ENCODE measurements at regions not wholly inside any gene's neighbourhood (a gene's known extent, or its start where the extent isn't known, plus 50 kb on each side); places are given as distances from the start of the nearest gene placed in this dataset.

DNA sequence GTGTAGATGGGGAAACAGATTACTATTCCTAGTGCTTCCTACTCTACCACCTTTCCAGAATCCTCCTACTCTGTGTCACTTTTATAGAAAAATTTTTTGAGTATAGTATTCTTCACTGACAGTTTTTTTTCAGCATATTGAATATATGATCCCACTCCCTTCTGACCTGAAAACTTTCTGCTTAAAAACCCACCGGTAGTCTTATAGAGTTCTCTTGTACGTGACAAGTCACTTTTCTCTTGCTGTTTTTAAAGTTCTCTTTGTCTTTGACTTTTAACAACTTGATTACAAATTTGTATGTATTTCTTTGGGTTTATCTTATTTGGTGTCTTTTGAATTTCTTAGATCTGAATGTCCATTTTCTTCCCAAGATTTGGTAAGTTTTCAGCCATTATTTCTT lies 133.6 kb upstream of the SLC38A2 start:
- peaks cover 4% of the 10 kb centered on the region for H3K9me3 ChIP-seq (ENCODE audit: control insufficient read depth, insufficient read depth, low read length)
- H3K27ac ChIP-seq (ENCODE audit: low read depth, low read length), result no peak overlapping the region

DNA sequence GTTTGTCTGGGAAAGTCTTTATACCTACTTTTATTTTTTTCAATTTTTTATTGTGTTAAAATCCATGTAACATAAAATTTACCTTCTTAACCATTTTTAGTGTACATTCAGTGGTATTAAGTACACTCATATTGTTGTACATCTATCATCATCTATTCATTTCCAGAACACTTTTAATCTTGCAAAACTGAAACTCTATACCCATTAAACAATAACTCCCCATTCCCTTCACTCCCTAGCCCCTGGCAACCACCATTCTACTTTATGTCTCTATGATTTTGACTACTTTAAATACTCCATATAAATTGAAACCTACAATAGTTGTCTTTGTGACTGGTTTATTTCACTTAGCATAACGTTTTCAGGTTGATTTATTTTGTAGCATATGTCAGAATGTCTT lies 131.9 kb upstream of the SLC38A2 start:
- peaks cover 4% of the 10 kb centered on the region for H3K9me3 ChIP-seq (ENCODE audit: control insufficient read depth, insufficient read depth, low read length)
- H3K4me1 ChIP-seq (ENCODE audit: control insufficient read depth, insufficient read depth, low read length), result no peaks in the 10 kb centered on the region
- no peak overlapping the region for H3K27ac ChIP-seq (ENCODE audit: low read depth, low read length)
- no peak for DNase-seq (ENCODE audit: low read depth in 4 of 6, low spot score in 6 of 6)
- no peaks in the 10 kb centered on the region for H3K27me3 ChIP-seq (ENCODE audit: control insufficient read depth, insufficient read depth, low read length)
- no peaks in the 10 kb centered on the region for H3K36me3 ChIP-seq (ENCODE audit: control insufficient read depth, insufficient read depth, low read length)
- WGBS (ENCODE audit: insufficient coverage), result no CpG with 5 or more reads among the region's 1 CpG
- no peak overlapping the region for H3K4me3 ChIP-seq (ENCODE audit: low read depth, low read length)

More for the DNA sequence above, 133.6 kb upstream of the SLC38A2 start:
- no peaks in the 10 kb centered on the region for H3K27me3 ChIP-seq (ENCODE audit: control insufficient read depth, insufficient read depth, low read length)
- no peak overlapping the region for H3K4me3 ChIP-seq (ENCODE audit: low read depth, low read length)
- no peaks in the 10 kb centered on the region for H3K36me3 ChIP-seq (ENCODE audit: control insufficient read depth, insufficient read depth, low read length)
- no CpG with 5 or more reads among the region's 2 CpGs for WGBS (ENCODE audit: insufficient coverage)
- DNase-seq (ENCODE audit: low read depth in 4 of 6, low spot score in 6 of 6), result no peak
- no peaks in the 10 kb centered on the region for H3K4me1 ChIP-seq (ENCODE audit: control insufficient read depth, insufficient read depth, low read length)

GRCh38 chr12:46503637-46504175 lies 131.1 kb upstream of the SLC38A2 start:
- no CpG with 5 or more reads among the region's 1 CpG for WGBS (ENCODE audit: insufficient coverage)
- Histone ChIP-seq H3K4me1 (ENCODE audit: control insufficient read depth, insufficient read depth, low read length) (no peaks in the 10 kb centered on the region), H3K27me3 (ENCODE audit: control insufficient read depth, insufficient read depth, low read length) (no peaks in the 10 kb centered on the region), H3K27ac (ENCODE audit: low read depth, low read length) (no peak overlapping the region), H3K4me3 (ENCODE audit: low read depth, low read length) (no peak overlapping the region), H3K9me3 (ENCODE audit: control insufficient read depth, insufficient read depth, low read length) (peaks cover 4% of the 10 kb centered on the region), H3K36me3 (ENCODE audit: control insufficient read depth, insufficient read depth, low read length) (no peaks in the 10 kb centered on the region)
- no peak for DNase-seq (ENCODE audit: low read depth in 4 of 6, low spot score in 6 of 6)

DNA sequence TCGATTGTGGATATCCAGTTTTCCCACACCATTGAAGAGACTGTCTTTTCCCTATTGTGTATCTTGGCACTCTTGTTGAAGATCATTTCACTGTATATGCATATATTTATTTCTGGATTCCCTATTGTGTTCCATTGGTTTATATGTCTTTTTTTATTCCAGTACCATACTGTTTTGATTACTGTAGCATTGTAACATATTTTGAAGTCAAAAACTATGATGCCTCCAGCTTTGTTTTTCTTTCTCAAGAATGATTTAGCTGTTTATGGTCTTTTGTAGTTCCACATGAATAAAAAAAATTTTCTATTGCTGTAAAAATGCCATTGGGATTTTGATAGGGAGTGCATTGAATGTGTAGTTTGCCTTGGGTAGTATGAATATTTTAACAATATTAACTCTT lies 128.1 kb upstream of the SLC38A2 start:
- peaks cover 1% of the 10 kb centered on the region for H3K9me3 ChIP-seq (ENCODE audit: control insufficient read depth, insufficient read depth, low read length)
- no peak for DNase-seq (ENCODE audit: low read depth in 4 of 6, low spot score in 6 of 6)
- H3K4me1 ChIP-seq (ENCODE audit: control insufficient read depth, insufficient read depth, low read length), result no peaks in the 10 kb centered on the region
- H3K27ac ChIP-seq (ENCODE audit: low read depth, low read length), result no peak overlapping the region
- no peaks in the 10 kb centered on the region for H3K36me3 ChIP-seq (ENCODE audit: control insufficient read depth, insufficient read depth, low read length)
- no CpG with 5 or more reads among the region's 1 CpG for WGBS (ENCODE audit: insufficient coverage)
- no peaks in the 10 kb centered on the region for H3K27me3 ChIP-seq (ENCODE audit: control insufficient read depth, insufficient read depth, low read length)
- H3K4me3 ChIP-seq (ENCODE audit: low read depth, low read length), result no peak overlapping the region

DNA sequence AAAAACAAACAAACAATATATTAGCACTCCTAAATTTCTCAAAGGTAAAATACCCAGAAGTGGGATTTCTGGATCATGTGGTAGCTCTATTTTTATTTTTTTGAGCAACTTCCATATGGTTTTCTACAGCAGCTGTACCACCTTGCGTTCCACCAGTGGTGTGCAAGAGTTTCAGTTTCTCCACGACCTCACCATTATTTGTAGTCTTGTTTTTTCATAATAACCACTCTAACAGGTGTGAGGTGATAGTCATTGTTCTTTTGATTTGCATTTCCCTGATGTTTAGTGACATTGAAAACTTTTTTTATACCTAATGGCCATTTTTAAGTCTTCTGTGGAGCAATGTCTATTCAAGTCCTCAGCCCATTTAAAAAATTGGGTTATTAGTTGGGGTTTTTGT lies 127.3 kb upstream of the SLC38A2 start:
- H3K4me1 ChIP-seq (ENCODE audit: control insufficient read depth, insufficient read depth, low read length), result no peaks in the 10 kb centered on the region
- WGBS (ENCODE audit: insufficient coverage), result no CpG with 5 or more reads among the region's 2 CpGs

DNA sequence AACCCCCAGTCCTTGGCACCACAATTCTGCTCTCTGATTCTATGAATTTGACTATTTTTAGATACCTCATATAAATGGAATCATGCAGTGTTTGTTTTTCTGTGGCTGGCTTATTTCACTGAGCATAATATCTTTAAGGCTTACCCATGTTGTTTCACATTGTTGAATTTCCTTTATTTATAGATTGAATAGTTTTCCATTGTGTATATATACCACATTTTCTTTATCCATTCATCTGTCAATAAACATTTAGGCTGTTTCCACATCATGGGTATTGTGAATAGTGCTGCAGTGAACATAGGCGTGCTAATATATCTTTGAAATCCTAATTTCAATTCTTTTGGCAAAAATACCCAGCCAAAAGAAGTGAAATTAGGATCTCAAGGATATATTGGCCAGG lies 126.7 kb upstream of the SLC38A2 start:
- no peak overlapping the region for H3K4me3 ChIP-seq (ENCODE audit: low read depth, low read length)
- DNase-seq (ENCODE audit: low read depth in 4 of 6, low spot score in 6 of 6), result no peak
- H3K4me1 ChIP-seq (ENCODE audit: control insufficient read depth, insufficient read depth, low read length), result no peaks in the 10 kb centered on the region
- no CpG with 5 or more reads among the region's 1 CpG for WGBS (ENCODE audit: insufficient coverage)
- H3K27ac ChIP-seq (ENCODE audit: low read depth, low read length), result no peak overlapping the region
- H3K9me3 ChIP-seq (ENCODE audit: control insufficient read depth, insufficient read depth, low read length), result no peaks in the 10 kb centered on the region
- H3K36me3 ChIP-seq (ENCODE audit: control insufficient read depth, insufficient read depth, low read length), result no peaks in the 10 kb centered on the region
- no peaks in the 10 kb centered on the region for H3K27me3 ChIP-seq (ENCODE audit: control insufficient read depth, insufficient read depth, low read length)

More for the DNA sequence above, 127.3 kb upstream of the SLC38A2 start:
- H3K27me3 ChIP-seq (ENCODE audit: control insufficient read depth, insufficient read depth, low read length), result no peaks in the 10 kb centered on the region
- H3K36me3 ChIP-seq (ENCODE audit: control insufficient read depth, insufficient read depth, low read length), result no peaks in the 10 kb centered on the region
- H3K9me3 ChIP-seq (ENCODE audit: control insufficient read depth, insufficient read depth, low read length), result peaks cover under 1% of the 10 kb centered on the region
- DNase-seq (ENCODE audit: low read depth in 4 of 6, low spot score in 6 of 6), result no peak
- no peak overlapping the region for H3K4me3 ChIP-seq (ENCODE audit: low read depth, low read length)
- no peak overlapping the region for H3K27ac ChIP-seq (ENCODE audit: low read depth, low read length)

- Histone ChIP-seq H3K4me1 (ENCODE audit: control insufficient read depth, insufficient read depth, low read length) (no peaks in the 10 kb centered on the region), H3K9me3 (ENCODE audit: control insufficient read depth, insufficient read depth, low read length) (no peaks in the 10 kb centered on the region), H3K27ac (ENCODE audit: low read depth, low read length) (no peak overlapping the region), H3K27me3 (ENCODE audit: control insufficient read depth, insufficient read depth, low read length) (no peaks in the 10 kb centered on the region), H3K36me3 (ENCODE audit: control insufficient read depth, insufficient read depth, low read length) (no peaks in the 10 kb centered on the region), H3K4me3 (ENCODE audit: low read depth, low read length) (no peak overlapping the region)
- DNase-seq (ENCODE audit: low read depth in 4 of 6, low spot score in 6 of 6), result no peak
- no CpG with 5 or more reads among the region's 1 CpG for WGBS (ENCODE audit: insufficient coverage)
Observed at GRCh38 chr12:46497739-46498138, 125.2 kb upstream of the SLC38A2 start.

DNA sequence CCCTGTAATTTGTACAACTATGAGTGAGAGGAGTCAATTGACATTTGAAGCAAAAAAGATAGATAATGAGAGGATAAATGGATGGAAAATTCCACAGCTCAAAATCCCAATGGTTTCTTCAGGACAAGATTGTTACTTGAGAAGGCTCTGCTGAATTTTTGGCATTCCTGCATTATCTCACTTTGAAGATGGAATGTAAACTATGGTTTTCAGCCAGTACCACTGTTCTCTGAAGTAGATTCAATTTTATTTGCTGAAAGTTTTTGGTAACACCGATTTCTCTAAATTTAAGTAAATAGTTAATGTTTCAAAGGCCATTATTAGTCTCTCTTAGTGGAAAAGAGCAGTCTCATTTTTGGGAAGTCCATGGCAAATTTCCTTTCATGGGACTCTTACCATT lies 121.9 kb upstream of the SLC38A2 start:
- DNase-seq (ENCODE audit: low read depth in 4 of 6, low spot score in 6 of 6), result no peak
- no CpG with 5 or more reads among the region's 1 CpG for WGBS (ENCODE audit: insufficient coverage)
- Histone ChIP-seq H3K9me3 (ENCODE audit: control insufficient read depth, insufficient read depth, low read length) (no peaks in the 10 kb centered on the region), H3K27me3 (ENCODE audit: control insufficient read depth, insufficient read depth, low read length) (no peaks in the 10 kb centered on the region), H3K36me3 (ENCODE audit: control insufficient read depth, insufficient read depth, low read length) (no peaks in the 10 kb centered on the region), H3K4me1 (ENCODE audit: control insufficient read depth, insufficient read depth, low read length) (no peaks in the 10 kb centered on the region), H3K4me3 (ENCODE audit: low read depth, low read length) (no peak overlapping the region), H3K27ac (ENCODE audit: low read depth, low read length) (no peak overlapping the region)

DNA sequence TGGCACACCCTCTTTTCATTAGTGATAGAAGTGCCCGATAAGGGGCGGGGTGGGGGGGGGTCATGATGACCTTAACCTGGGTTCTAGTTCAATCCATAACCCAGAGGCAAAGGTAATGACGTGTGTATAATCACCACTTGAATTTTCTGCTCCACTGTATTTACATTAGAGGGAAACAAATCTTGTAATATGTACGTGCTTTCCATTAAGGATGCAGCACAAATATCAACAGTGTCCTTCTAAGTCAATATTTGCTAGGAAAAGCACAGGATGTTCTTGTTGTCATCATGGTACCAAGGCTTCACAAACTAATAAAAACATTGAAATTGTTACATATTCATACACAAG lies 121.2 kb upstream of the SLC38A2 start:
- Histone ChIP-seq H3K4me1 (ENCODE audit: control insufficient read depth, insufficient read depth, low read length) (no peaks in the 10 kb centered on the region), H3K27ac (ENCODE audit: low read depth, low read length) (no peak overlapping the region)

GRCh38 chr12:46493150-46493833 lies 120.7 kb upstream of the SLC38A2 start:
- 100% methylated on average over 1 of the region's 5 CpGs for WGBS (ENCODE audit: insufficient coverage)
- no peak for DNase-seq (ENCODE audit: low read depth in 4 of 6, low spot score in 6 of 6)
- H3K4me3 ChIP-seq (ENCODE audit: low read depth, low read length), result no peak overlapping the region
- no peaks in the 10 kb centered on the region for H3K27me3 ChIP-seq (ENCODE audit: control insufficient read depth, insufficient read depth, low read length)
- no peaks in the 10 kb centered on the region for H3K9me3 ChIP-seq (ENCODE audit: control insufficient read depth, insufficient read depth, low read length)
- H3K27ac ChIP-seq (ENCODE audit: low read depth, low read length), result no peak overlapping the region
- H3K36me3 ChIP-seq (ENCODE audit: control insufficient read depth, insufficient read depth, low read length), result no peaks in the 10 kb centered on the region
- H3K4me1 ChIP-seq (ENCODE audit: control insufficient read depth, insufficient read depth, low read length), result no peaks in the 10 kb centered on the region

More for the DNA sequence above, 121.2 kb upstream of the SLC38A2 start:
- no peaks in the 10 kb centered on the region for H3K36me3 ChIP-seq (ENCODE audit: control insufficient read depth, insufficient read depth, low read length)
- 80% methylated on average over 1 of the region's 4 CpGs for WGBS (ENCODE audit: insufficient coverage)
- no peaks in the 10 kb centered on the region for H3K27me3 ChIP-seq (ENCODE audit: control insufficient read depth, insufficient read depth, low read length)
- H3K9me3 ChIP-seq (ENCODE audit: control insufficient read depth, insufficient read depth, low read length), result no peaks in the 10 kb centered on the region
- peak in 1 of 6 donors; percentile 2 for DNase-seq (ENCODE audit: low read depth in 4 of 6, low spot score in 6 of 6)
- no peak overlapping the region for H3K4me3 ChIP-seq (ENCODE audit: low read depth, low read length)
